ENCODE measurements at regions not wholly inside any gene's neighbourhood (a gene's known extent, or its start where the extent isn't known, plus 50 kb on each side); places are given as distances from the start of the nearest gene placed in this dataset.
A peak's percentile ranks its signal among the peaks of the same experiment; 100 is the strongest.
"Not testable (repeated sequence)": the region's sequence is repeated elsewhere in the genome, so short reads cannot be mapped to it uniquely, and the experiment has no call there.

- DNase-seq, result not testable (repeated sequence)
Observed at GRCh38 chr16:51516960-51517359, 365.9 kb upstream of the SALL1 start.

DNA sequence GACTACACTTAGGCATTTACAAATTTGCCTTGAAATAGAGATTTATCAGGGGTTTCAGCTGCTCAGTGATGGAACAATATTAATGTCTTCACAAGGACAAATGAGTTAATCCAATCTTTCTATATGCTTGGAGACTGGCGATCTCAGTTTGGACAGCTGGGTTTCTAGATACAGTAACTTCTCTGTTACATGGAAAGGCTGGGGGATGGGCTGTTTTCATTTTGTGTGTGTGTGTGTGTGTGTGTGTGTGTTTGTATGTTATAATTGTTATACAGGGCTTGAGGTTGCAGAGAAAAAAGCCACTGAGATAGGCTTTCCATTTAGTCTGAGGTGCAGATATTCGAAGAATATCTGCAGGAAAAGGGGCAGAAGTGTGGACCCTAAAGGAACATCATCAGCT lies 359.3 kb upstream of the SALL1 start:
- no peak for DNase-seq

DNA sequence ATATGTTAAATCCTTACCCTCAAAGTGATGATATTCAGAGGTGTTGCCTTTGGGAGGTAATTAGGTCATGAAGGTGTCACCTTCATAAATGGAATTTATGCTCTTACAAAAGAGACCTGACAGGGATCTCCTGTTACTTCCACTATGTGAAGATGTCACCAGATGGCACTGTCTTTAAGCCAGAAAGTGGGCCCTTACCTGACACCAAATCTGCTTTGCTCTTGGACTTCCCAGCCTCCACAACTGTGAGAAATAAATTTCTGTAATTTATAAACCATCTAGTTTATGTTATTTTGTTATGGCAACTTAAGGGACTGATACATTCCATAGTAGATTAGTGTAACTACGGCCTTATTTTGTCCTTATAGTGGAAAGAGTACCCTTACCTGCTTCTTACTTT lies 358.3 kb upstream of the SALL1 start:
- no peak for DNase-seq

DNA sequence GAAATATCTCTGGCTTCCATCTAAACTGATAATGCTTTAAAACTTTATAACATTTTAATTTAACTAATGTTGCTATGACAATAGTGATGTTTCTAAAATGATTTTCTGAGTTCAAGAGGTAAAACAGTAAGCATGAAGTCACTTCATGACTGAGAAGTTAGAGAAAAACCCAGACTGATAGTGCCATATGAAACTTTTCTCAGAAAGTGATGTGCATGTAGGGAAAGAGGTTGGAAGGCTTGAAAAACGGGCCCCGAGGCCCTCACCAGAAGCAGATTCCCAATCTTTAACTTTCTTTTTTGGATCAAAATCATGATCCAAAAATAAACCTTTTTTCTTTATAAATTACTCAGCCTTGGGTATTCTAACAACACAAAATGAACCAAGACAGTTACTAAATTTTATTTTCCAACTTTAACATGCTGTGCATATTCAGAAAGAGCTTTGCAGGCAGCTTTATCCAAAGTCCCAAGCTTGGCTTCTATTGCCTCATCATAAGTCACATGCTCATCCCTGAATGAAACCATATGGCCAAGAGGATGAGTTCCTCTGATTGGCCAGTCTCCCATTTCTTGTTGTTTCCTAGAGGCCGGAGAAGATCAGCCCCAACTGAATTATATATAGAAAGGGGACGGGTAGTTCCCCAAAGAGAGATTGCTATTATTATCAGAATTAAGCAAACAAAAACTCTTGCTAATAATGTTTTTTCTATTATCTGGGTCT lies 357.6 kb upstream of the SALL1 start:
- no peak for DNase-seq

DNA sequence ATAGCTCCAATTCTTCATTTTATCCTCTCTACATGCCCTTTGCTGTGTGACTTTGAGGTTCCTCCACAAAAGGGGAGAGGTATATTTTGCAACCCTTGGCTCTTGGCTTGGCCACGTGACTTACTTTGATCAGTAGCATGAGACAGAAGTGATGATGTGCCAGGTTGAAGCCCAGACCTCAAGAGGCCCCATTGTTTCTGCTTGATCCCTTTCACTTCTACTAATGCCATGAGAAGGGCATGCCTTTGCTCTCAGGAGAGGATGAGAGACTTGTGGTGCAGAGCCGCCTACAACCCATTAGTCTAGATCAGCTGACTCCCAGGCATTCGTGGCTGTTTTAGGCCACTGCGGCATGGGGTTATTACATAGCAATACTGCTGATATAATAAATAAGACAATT lies 356.2 kb upstream of the SALL1 start:
- DNase-seq, result no peak

DNA sequence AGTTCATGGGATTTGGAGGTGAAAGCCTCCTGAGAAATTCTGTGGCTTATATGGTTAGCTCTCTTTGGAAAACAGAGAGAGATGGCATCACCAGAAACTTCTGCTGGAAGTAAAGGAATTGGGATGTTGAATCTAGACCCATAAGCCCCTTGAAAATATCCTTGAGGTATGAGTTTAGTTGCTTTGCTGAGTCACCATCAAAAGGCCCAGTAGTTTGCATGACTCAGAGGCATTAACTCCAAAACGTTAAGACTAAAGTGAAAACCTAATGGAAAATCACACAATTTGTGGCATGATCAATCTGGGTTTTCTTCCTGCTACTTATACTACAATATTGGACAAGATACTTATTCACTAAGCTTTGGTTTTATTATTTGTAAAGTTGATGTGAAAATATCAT lies 349.2 kb upstream of the SALL1 start:
- DNase-seq, result no peak

GRCh38 chr16:51497541-51498211 lies 346.6 kb upstream of the SALL1 start:
- no peak for DNase-seq

DNA sequence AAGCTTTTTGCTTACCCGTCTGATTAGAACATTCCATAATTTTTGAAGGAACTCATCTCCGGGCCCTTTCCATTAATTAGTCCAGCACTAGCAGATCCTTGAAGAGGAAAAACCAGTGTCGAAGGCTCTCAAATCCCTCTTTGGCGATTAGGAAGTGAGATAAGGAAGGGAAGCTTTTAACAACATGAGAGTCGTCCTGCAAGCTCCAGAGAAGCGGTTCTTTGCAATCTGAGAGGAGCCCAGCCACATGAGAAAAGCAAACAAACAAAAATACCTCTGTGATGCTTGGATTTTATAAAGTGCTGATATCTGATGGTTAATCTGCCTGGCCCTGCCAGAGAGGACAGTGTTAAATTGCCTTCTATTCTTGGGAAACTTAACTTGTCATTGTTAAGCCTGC lies 339.8 kb upstream of the SALL1 start:
- DNase-seq, result peak; percentile 41

- DNase-seq, result no peak
Observed at GRCh38 chr16:51487880-51488279, 336.8 kb upstream of the SALL1 start.

DNA sequence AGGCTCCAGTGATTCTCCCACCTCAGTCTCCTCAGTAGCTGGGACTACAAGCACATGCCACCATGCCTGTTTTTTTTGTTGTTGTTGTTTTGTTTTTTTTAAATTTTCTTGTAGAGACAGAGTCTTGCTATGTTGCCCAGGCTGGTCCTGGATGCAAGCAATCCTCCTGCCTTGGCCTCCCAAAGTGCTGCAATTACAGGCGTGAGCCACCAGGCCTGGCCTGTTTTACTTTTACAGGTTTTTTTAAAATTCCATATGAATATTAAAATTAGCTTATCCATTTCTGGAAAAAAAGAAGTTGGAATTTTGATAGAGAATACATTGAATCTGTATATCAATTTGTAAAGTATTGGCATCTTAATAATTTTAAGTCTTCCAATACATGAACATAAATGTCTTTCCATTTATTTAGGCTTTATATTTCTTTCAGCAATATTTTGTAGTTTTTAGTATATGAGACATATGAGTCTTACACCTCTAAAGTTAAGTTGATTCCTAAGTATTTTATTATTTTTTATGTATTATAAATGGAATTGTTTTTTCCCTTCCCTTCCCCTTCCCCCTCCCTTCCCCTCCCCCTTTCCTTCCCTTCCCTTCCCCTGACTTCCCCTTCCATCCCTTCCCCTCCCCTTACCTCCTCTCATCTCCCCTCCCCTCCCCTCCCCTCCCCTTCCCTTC lies 323.5 kb upstream of the SALL1 start:
- no peak for DNase-seq

GRCh38 chr16:51473091-51473490 lies 322.0 kb upstream of the SALL1 start:
- DNase-seq, result no peak

GRCh38 chr16:51470492-51470891 lies 319.4 kb upstream of the SALL1 start:
- DNase-seq, result no peak

GRCh38 chr16:51464996-51465395 lies 313.9 kb upstream of the SALL1 start:
- DNase-seq, result no peak

- DNase-seq, result no peak
Observed at GRCh38 chr16:51461255-51461654, 310.2 kb upstream of the SALL1 start.

- DNase-seq, result no peak
Observed at GRCh38 chr16:51458356-51459140, 307.5 kb upstream of the SALL1 start.

- no peak for DNase-seq
Observed at GRCh38 chr16:51457775-51458174, 306.7 kb upstream of the SALL1 start.

DNA sequence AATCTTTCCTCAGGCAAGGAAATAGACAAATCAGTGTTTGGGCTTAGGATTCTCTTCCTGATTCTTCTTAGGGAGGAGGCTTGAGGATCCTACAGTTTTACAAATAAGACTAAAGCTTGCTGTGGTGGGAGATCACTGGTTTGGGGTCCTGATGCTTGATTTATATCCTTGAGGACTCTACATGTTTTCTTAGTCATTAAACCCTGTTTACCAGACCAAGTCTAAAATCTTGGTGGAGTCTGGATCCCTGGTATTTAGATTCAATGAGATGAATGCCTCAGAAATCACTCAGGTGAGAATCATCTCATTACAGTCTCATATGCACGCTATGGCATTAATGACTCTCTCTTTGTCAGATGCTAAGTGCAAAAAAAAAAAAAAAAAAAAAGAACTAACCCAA lies 304.3 kb upstream of the SALL1 start:
- DNase-seq, result no peak

- no peak for DNase-seq
Observed at GRCh38 chr16:51453251-51453650, 302.2 kb upstream of the SALL1 start.

DNA sequence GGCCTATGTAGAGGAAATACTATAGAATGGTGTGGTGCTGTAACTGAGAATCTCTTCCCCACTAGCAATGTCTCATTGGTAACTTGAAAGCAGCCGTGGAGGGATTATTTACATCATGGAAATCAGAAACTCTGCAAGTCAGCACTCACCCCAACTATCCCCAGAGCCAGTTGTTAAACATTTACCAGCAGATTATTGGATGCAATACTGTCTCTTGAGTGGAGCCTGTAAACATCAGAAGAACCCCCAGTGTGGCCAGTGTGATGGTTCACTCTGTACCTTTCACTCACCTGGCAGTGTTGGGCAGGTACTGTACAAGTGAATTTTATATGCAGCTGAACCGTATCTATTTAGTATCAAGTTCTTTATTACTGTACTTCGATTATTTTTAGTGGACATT lies 299.8 kb upstream of the SALL1 start:
- no peak for DNase-seq

DNA sequence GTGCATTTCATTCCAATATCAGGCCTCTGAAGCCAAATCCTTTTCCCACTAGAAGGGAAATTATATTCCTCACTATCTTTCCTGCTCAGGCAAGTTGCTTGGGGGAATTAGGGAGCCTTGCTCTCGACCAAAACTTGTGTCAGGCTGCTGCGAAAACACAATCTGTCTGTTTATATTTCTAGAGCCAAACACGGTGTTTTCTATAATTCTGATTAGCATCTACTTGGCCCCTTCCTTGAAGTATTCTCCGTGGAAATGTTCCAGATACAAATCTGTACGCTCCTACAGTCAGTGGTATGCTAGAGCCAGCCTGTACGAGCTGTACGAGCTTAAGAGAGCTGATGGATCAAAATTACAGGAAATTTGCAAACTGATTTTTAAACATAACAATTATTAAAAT lies 299.3 kb upstream of the SALL1 start:
- DNase-seq, result no peak

DNA sequence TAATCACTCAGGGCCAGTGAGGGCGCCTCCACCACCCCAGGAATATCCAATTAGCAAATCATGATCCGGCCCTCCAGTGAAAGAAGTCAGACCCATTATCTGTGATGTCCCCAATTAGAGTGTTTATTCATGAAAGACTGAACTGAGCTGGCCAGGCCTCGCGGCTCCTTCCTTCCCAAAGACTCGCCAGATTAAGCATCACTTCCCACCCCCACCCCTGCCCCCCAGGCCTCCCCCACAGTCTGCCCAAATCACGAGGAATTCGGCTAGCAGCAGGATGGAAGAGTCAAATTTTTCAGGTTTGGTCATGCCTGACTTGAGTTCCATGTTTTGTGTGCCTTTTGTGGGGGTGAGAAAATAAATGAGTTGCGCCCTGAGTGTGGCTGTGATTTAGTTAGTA lies 298.4 kb upstream of the SALL1 start:
- DNase-seq, result no peak

DNA sequence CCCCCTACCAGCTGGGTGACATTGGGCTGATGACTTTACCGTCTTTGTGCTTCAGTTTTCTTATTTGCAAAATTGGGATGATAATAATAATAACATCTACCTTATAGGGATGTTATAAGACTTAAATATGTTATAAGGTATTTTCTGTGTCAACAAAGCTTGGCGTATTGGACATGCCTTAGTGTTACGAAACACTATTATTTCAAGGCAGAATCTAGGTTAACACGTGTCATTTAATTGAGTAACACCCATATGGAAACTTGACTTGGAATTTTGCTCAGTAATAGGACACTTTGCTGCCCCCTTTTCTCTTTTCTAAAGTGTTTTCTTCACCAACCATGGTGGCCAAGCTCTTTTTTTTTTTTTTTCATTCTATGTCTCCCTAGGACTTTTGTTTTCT lies 294.2 kb upstream of the SALL1 start:
- DNase-seq, result no peak

- DNase-seq, result no peak
Observed at GRCh38 chr16:51443934-51444333, 292.9 kb upstream of the SALL1 start.

Data from DMS79 treated with DMSO at 0.1 percent for 48 hours (cell line).